ENCODE measurements at regions not wholly inside any gene's neighbourhood (a gene's known extent, or its start where the extent isn't known, plus 50 kb on each side); places are given as distances from the start of the nearest gene placed in this dataset.

- TF ChIP-seq CTCF (IDR thresholded peaks at IDR 0.05) (no peak), MAX (IDR thresholded peaks at IDR 0.05; ENCODE audit: low read depth) (no peak), EP300 (IDR thresholded peaks at IDR 0.05; ENCODE audit: borderline replicate concordance in 1 of 2, low read depth in 1 of 2, low read length in 1 of 2) (no peak), CHD2 (IDR thresholded peaks at IDR 0.05; ENCODE audit: low read length, partially characterized antibody) (no peak), RAD21 (IDR thresholded peaks at IDR 0.05; ENCODE audit: low read length) (no peak), SIN3A (IDR thresholded peaks at IDR 0.05; ENCODE audit: borderline replicate concordance, low read depth, low read length) (no peak), POLR2AphosphoS5 (IDR thresholded peaks at IDR 0.05; ENCODE audit: low read depth, low read length) (no peak), EZH2phosphoT487 (IDR thresholded peaks at IDR 0.05; ENCODE audit: borderline replicate concordance, low read depth) (no peak)
Observed at GRCh38 chr13:68490594-68490993, 1260.5 kb upstream of the PCDH9 start.

All from SK-N-SH (cell line).